GM18519 (cell line): ENCODE measurements at regions not wholly inside any gene's neighbourhood (a gene's known extent, or its start where the extent isn't known, plus 50 kb on each side); places are given as distances from the start of the nearest gene placed in this dataset.

Experiments
- ATAC-seq: cut with Tn5 transposase; IDR thresholded peaks from one replicate; pipeline ENCODE4 v1.9.1; 2021; ENCODE audit warnings: mild to moderate bottlenecking, moderate library complexity; ENCODE audit not compliant: unreplicated experiment, low FRiP score

DNA sequence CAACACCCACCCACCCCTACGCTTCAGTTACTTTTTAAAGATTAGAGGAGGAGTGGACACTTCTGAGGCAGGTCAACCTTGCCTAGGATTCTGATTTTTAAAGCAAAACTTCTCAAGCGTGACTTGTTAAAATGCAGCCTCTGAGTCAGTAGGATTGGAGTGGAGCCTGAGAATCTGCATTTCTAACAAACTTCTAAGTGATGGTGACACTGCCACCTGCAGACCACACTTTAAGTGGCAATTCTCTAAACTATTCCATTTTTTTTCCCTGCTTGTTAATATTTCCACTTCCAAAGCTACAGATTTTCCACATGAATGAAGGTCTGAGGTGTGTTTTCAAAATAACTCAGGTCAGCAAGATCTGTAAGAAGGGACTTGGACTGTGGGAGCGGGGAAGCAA lies 171.1 kb upstream of the CCDC150 start:
- ATAC-seq: no peak

DNA sequence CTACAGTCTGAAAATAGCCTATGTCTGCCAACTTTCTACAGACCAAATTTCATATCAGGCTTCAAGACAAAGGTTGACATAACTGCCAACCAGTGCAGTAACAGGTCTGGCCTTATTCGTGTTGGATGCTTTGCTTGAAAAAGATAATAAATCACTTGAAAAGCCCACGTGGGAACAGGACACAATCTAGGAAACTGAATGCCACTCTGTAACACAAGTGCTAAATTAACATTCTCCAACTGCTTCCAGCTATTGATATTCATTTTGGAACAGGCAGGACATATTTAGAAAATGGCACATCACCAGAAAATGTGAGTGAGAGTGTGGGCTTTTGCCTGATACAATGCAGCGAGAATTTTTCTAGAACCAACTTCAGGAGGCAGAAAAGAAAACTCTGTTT lies 165.9 kb upstream of the CCDC150 start:
- no peak for ATAC-seq

DNA sequence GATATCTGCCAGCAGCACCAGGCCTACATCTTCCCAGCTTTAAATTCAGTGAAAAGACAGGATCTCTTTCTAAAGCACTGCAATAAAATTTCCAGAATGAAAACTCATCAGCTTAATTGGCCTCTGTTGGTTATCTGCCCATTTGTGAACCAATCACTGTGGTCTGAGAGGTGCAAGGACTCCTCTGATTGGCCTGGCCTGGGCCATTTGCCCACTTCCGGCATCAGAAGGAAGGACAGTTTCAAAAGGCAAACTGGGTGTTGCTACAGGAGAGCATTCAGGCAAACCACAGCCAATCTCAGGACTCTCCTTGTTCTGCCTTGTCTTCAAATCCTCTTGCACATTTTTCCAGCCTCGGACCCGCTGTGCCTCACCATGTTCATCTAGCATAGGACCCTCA lies 163.9 kb upstream of the CCDC150 start:
- ATAC-seq: no peak

DNA sequence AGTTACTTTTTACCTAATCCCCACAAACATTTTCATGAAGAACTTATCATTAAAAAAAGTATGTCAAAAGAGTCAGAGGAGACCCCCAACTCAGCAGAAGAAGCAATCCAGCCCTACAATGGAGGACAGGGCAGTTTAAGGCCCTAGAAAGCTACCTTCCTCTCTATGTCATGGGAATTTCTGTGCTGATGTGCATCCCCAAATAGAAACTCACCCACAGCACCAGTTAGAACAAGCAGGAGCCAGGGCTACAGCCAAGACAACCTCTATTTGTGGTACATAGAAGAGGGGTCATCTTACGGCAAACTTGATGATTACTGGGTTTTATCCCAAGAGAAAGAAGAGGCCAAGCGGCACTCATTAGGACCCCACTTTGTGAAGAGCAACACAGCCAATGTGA lies 160.9 kb upstream of the CCDC150 start:
- no peak for ATAC-seq

DNA sequence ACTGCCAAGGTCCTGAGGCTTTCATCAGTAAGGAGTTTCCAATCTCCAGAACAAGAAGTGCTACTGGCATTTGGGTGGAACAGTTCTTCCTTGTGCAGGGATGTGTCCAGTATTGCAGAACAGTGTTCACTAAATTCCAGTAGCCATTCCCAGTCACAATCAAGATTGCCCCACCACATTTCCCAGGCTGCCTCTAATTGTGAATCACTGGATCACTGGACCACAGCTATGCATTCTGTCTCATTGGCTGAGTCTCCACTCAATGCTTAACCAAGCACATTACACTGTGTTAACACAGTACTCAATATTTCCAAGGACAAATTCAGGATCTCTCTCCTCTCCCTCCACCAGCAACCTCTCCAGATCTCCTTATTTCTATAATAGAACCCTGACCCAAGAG lies 160.2 kb upstream of the CCDC150 start:
- no peak for ATAC-seq

DNA sequence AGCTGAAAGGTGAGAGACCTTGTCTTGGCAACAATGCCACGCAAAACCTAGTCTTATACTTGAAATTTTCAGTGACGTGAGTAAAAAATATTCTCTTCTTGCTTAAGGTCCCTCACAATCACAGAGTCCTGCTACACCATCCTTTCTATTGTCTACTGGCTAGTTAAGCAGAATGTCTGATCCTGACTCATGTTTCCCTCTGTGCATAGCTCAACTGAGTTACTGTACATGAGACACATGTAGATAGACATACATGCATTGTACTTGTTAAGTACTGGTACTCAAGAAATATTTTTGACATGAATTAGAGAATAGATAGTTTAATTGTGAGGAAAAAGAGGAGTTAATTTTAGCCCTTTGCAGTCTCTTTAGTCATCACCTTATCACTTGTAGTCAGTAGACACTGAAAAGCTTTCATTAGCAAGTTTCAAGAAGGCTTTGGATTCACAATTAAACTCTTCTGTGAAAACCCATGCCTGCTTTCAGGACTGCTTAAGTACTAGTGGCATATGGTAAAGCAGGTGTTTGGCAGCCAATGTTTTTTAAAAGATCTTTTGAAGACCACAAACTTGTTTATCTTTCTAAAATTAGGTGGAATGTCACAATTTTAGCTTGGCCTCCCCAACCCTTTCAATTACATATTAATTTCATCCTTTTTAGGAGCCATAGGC lies 158.7 kb upstream of the CCDC150 start:
- no peak for ATAC-seq

DNA sequence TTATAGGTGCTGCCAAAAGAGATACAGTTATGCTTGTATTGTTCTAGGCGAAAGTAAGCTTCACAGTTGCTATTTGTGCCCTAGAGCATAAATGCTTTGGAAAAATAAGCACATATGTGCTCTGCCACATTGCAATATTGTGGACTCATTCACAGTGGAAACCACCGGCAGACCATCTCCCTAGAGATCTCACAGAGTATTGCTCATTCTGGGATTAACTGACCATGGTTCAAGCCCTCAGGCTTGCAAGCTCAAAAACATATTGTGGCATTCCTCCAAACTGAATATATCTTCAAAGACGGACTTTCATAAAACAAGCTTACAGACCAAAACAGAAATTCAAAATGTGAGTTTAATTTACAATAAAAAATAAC lies 158.2 kb upstream of the CCDC150 start:
- ATAC-seq: no peak

DNA sequence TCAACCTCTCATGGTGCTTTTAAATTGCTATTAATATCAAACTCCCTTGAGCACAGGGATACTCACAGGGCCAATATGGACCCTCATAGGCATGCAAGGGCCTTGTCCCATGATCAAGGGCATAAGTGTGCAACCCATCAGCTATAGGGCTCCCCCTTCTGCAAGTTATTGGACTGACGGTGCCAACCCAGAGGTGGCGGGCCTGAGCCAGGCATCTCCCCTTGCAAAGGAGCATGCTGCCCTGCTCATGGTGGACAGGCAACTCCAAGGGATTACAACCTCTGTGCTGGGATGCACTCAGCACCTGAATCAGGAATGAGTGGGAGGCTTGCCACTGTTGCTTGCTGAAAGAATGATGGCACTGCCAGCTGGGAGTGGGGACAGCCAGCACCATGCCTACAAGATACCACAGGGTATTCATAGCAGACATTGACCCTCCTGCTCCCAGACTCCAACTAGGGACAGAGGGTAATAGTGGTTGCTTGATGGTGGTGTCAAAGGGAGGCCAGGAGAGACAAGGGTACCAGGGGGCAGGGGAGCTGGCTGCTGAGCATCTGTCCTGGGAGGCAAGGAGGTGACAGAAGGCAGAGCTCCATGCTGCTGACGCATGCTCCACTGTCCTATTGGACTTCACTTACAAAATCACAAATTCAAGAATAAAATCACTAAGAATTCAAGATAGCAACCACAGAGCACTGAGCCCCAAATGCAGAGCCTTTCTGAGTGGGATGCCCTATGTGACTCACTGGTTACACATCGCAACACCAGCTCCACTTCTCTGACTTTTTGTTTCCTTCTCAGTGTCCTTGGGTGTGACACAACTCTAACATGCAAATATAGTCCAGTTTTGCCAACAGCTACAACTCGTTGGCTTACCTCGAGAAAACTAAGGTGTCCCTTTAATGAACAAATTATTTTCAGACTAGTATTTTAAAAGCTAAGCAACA lies 157.1 kb upstream of the CCDC150 start:
- no peak for ATAC-seq

DNA sequence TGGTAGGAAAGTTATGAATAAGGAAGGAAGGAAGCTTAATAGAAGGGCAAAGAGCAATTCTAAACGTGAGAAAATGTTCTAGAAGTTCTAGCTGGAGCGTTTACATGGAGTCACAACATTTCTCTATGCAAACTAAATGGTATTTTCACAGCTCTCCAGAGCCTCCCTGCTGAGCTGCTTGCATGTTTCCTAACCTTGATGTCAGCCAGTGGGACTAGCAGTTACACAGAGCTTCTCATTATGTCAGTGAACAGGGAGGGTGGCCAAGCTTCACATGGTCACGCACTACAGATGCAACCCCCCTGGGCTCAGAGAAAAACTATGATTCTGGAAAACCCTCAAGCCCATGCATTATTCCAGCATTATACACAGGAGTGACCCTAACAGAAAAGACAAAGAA lies 153.4 kb upstream of the CCDC150 start:
- no peak for ATAC-seq

DNA sequence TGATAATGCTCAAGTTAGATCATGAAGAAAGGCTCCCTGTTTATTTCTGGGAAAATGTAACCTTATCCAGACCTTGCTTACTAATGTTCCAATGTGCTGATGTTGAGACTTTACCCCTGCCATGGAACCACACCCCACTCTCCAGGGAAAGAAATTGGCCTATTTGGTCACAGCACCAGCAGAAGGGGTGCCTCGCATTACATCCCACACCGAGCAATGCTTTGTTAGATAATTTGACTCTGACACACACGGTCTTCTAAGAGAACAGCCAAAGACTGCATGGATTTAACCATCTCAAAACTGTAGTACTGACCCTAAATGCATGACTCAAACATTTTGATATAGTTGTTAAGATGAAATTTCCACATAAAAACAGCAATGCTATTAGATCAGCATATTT lies 152.1 kb upstream of the CCDC150 start:
- no peak for ATAC-seq

DNA sequence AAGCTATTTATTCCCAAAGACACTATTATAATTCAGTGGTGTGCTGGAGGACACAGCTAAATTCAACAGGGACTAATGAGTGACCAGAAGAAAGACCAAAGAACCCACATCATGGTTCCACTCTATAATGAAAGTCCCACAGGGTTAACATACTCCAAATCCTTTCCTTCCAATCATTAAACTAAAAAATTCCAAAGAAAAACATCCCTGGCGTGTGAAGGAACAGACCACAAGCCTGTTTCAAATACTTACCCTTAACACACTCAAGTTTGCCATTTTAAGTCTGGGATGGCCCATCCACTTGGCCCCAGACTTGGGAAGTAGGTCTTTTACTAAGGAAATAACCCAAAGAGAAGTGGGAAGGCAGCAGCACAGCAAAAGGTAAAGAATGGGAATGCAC lies 150.1 kb upstream of the CCDC150 start:
- ATAC-seq: no peak

DNA sequence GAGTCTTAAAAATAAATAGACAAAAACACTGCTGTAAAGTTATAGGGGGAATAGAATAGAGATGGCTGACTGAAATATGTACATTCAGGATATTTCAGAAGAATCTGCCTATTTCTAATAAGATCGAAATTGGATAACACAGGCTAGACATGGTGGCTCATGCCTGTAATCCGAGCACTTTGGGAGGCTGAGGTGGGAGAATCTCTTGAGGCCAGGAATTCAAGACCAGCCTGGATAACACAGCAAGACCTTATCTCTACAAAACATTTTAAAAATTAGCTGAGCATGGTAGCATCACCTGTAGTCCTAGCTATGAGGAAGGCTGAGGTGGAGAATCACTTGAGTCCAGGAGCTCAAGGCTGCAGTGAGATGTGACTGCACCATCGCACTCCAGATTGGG lies 146.6 kb upstream of the CCDC150 start:
- no peak for ATAC-seq

DNA sequence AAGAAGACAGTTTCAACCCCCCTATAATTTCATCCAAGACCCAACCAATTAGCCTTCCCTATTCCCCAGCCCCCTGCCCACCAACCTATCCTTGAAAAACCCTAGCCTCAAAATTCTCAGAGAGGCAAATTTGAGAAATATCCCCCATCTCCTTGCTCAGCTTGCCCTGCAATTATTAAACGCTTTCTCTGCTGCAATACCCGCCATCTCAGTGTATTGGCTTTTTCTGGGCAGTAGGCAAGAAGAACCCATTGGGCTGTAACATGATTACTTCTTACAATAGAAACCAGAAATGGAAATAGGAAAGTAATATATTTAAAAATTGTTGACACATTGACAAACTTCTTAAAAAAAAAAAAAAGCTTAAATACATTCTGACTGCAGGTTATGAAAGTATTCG lies 140.6 kb upstream of the CCDC150 start:
- ATAC-seq: no peak

DNA sequence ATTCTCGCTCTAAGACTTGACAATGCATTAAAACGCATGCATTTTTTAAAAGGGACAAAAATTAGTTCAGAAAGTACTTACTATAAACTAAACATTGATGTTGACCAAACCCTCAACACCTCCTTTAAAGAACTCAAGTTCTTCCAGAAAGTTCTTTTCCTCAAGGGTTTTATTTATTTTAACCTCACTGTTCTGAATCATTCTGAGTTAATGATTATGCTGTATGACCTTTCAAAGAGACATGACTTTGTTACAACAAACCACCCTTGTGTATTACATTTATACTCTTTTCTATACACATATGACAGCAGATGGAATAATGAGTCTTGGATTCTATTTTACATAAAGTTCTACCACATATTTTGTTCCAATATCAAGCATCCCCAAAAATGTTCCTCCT lies 139.8 kb upstream of the CCDC150 start:
- no peak for ATAC-seq

DNA sequence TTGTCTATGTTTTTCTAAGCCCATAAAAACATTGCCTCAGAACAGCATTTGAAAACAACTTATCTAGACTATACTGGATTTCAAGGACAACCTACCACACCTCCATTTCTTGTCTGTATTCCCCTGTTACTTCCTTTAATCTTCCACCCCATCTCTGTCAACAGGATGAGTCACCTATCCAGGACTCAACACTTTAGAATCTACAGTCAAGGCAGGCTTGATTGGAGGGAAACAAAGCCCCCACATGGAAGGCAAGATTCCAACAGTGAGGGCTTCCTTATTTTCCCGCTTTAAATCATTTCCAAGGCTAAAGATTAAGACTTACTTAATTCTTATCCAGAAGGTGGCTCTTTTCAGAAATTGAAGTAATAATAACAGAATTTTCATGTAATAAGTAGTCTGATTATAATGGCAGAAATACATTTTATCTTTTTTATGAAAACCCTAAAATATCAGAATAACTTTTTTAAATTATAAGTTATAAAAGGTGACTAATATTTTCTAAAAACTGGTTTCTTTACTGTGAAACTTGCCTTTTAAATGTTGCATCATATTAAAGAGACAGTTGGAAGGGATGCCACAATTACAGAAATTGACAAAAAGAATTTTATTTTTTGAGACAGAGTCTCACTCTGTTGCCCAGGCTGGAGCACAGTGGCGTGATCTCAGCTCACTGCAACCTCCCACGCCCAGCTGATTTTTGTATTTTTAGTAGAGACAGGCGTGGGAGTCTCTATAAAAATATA lies 138.7 kb upstream of the CCDC150 start:
- ATAC-seq: no peak

DNA sequence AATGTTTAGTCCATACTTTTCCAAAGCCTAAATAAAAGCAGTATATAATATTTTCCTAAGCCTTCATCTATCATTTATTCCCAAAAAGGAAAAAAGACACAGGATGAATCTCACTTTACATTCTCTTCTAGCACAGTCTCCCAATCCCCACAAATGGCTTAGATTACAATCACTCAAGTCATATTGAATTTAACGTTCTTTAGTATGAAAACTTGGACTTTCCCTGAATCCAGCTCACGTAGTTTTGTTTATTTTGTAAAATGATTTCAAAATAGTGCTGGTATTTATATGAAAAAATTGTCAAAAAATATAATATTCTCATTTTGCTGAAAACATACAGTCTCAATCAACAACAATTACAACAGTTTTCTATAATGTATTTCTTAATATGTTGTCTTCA lies 137.7 kb upstream of the CCDC150 start:
- ATAC-seq: no peak

DNA sequence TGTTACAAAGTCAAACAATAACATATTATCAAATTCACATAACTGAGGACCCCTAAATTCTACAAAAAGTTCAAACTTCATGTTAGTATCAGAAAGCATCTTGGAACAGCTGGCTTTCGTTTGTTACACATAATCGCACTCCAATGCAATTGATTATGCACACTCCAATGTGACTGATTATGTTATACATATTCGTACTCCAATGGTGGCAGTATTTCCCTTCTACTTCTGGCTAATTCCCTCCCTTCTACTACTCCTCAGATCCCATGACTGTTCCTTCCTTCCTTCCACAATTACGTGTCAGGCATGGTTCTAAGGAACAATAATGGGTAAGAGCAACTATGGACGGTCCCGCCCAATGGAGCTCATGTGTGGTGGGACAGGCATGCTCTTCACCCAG lies 137.1 kb upstream of the CCDC150 start:
- ATAC-seq: no peak

DNA sequence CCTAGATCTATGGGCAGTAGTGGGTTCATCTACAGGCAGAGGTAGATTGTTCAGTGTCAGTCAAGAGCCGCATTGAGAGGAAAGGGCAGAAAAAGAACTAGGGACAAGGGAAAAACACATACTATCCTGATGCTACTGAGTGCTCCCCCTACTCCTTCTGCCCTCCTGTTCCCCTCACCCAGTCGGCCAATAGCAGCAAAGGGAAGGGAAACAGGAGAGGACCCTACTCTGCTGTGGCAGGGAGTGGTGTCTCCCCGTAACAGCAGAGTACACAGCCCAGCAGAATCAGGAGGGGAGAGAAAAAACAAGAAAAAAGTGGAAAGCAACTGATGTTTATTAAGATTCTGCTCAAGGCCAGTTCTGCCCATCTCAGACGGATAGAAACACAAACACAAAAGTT lies 136.1 kb upstream of the CCDC150 start:
- ATAC-seq: no peak

DNA sequence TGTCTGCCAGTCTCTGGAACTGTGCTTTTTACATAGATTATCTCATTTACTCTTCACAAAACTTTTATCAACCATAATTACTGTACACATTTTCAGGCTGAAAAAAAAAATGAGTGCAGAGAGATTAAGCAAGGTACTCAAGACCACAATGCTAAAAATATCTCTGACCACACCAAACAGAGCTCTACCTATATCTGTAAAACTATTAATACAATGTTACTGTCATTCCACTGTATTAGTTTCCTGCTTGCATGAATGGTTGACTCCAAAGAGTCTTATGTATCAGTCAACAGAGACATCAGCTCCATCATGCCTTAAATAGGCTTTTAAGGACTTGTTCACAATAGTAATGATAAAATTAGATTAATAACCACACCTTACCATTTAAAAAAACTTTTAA lies 134.7 kb upstream of the CCDC150 start:
- peak; percentile 96 for ATAC-seq

DNA sequence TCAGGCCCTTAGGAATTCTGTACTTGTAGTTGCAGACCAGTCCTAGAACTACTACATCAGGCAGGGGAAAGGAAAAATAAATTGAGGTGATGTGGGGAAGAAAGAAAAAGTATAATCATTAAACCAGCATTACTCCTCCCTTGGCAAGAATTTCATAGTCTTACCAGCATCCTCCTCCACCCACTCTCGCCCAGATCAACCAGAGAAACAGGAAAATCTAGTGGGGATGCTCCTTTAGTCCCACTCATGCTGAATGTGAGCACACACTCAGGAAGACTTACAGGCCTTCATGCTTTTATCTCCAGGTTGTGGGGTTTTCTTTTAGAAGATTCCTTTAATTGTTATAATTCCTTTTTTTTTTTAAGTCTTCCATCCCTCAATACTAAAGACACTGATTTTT lies 129.3 kb upstream of the CCDC150 start:
- ATAC-seq: no peak
